ENCODE measurements at regions not wholly inside any gene's neighbourhood (a gene's known extent, or its start where the extent isn't known, plus 50 kb on each side); places are given as distances from the start of the nearest gene placed in this dataset.

DNA sequence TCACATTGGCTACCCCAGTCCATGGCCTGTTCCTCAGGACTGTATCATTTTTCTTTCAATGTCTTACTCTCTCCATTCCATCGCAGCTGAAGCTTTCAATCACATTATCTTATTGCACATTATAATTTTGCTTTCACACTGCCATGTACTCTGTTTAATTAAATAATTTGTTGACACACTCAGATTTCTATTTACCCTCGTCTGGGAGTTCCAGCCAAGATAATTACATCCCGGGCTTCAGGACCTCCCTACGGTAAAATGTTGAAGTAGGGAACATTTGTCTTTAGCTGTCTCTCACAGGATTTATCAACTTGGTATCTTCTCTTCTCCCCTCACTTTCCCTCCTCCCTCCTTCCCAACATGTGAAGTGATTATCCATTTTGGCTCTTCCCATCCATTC is 177.2 kb upstream of the RASSF8 start:
- TF ChIP-seq, protein P1, sequence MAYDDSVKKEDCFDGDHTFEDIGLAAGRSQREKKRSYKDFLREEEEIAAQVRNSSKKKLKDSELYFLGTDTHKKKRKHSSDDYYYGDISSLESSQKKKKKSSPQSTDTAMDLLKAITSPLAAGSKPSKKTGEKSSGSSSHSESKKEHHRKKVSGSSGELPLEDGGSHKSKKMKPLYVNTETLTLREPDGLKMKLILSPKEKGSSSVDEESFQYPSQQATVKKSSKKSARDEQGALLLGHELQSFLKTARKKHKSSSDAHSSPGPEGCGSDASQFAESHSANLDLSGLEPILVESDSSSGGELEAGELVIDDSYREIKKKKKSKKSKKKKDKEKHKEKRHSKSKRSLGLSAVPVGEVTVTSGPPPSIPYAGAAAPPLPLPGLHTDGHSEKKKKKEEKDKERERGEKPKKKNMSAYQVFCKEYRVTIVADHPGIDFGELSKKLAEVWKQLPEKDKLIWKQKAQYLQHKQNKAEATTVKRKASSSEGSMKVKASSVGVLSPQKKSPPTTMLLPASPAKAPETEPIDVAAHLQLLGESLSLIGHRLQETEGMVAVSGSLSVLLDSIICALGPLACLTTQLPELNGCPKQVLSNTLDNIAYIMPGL (CRISPR knock-in tag; IDR thresholded peaks at IDR 0.05) = no peak
- TF ChIP-seq, protein P2, sequence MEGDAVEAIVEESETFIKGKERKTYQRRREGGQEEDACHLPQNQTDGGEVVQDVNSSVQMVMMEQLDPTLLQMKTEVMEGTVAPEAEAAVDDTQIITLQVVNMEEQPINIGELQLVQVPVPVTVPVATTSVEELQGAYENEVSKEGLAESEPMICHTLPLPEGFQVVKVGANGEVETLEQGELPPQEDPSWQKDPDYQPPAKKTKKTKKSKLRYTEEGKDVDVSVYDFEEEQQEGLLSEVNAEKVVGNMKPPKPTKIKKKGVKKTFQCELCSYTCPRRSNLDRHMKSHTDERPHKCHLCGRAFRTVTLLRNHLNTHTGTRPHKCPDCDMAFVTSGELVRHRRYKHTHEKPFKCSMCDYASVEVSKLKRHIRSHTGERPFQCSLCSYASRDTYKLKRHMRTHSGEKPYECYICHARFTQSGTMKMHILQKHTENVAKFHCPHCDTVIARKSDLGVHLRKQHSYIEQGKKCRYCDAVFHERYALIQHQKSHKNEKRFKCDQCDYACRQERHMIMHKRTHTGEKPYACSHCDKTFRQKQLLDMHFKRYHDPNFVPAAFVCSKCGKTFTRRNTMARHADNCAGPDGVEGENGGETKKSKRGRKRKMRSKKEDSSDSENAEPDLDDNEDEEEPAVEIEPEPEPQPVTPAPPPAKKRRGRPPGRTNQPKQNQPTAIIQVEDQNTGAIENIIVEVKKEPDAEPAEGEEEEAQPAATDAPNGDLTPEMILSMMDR (IDR thresholded peaks at IDR 0.05) = no peak
- TF ChIP-seq, protein P3, sequence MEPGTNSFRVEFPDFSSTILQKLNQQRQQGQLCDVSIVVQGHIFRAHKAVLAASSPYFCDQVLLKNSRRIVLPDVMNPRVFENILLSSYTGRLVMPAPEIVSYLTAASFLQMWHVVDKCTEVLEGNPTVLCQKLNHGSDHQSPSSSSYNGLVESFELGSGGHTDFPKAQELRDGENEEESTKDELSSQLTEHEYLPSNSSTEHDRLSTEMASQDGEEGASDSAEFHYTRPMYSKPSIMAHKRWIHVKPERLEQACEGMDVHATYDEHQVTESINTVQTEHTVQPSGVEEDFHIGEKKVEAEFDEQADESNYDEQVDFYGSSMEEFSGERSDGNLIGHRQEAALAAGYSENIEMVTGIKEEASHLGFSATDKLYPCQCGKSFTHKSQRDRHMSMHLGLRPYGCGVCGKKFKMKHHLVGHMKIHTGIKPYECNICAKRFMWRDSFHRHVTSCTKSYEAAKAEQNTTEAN (CRISPR knock-in tag; IDR thresholded peaks at IDR 0.05) = no peak
- TF ChIP-seq ETV6 (CRISPR knock-in tag; IDR thresholded peaks at IDR 0.05) (no peak), ZBTB21 (CRISPR knock-in tag; IDR thresholded peaks at IDR 0.05; ENCODE audit: borderline replicate concordance) (no peak), SP1 (CRISPR knock-in tag; conservative IDR thresholded peaks at IDR 0.05) (no peak), GABPB1 (CRISPR knock-in tag; IDR thresholded peaks at IDR 0.05) (no peak), ZNF671 (CRISPR knock-in tag; IDR thresholded peaks at IDR 0.05) (no peak)
- TF ChIP-seq, protein P4, sequence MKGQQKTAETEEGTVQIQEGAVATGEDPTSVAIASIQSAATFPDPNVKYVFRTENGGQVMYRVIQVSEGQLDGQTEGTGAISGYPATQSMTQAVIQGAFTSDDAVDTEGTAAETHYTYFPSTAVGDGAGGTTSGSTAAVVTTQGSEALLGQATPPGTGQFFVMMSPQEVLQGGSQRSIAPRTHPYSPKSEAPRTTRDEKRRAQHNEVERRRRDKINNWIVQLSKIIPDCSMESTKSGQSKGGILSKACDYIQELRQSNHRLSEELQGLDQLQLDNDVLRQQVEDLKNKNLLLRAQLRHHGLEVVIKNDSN (CRISPR knock-in tag; IDR thresholded peaks at IDR 0.05) = no peak
- TF ChIP-seq, protein P5, sequence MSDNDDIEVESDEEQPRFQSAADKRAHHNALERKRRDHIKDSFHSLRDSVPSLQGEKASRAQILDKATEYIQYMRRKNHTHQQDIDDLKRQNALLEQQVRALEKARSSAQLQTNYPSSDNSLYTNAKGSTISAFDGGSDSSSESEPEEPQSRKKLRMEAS (CRISPR knock-in tag; IDR thresholded peaks at IDR 0.05) = no peak
- TF ChIP-seq, protein P6, sequence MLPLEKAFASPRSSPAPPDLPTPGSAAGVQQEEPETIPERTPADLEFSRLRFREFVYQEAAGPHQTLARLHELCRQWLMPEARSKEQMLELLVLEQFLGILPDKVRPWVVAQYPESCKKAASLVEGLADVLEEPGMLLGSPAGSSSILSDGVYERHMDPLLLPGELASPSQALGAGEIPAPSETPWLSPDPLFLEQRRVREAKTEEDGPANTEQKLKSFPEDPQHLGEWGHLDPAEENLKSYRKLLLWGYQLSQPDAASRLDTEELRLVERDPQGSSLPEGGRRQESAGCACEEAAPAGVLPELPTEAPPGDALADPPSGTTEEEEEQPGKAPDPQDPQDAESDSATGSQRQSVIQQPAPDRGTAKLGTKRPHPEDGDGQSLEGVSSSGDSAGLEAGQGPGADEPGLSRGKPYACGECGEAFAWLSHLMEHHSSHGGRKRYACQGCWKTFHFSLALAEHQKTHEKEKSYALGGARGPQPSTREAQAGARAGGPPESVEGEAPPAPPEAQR (CRISPR knock-in tag; IDR thresholded peaks at IDR 0.05) = no peak
